Progenitor cell of endocrine pancreas (in vitro differentiated cells): ENCODE measurements at regions not wholly inside any gene's neighbourhood (a gene's known extent, or its start where the extent isn't known, plus 50 kb on each side); places are given as distances from the start of the nearest gene placed in this dataset.

Experiments
- DNase-seq: peaks from one replicate; pipeline ENCODE4 v3.0.0; 2021; ENCODE audit warnings: low spot score; ENCODE audit not compliant: unreplicated experiment
- H3K27ac Mint-ChIP-seq: 2 replicates; pipeline ENCODE4 v1.8.0; 2021; ENCODE audit warnings: mild to moderate bottlenecking, moderate library complexity, mixed read lengths
- H3K27me3 Mint-ChIP-seq: 2 replicates; pipeline ENCODE4 v1.8.0; 2021; ENCODE audit warnings: mixed read lengths
- H3K36me3 Mint-ChIP-seq: 2 replicates; pipeline ENCODE4 v1.8.0; 2022; ENCODE audit warnings: mixed read lengths; ENCODE audit not compliant: insufficient read depth
- H3K4me1 Mint-ChIP-seq: 2 replicates; pipeline ENCODE4 v1.8.0; 2021; ENCODE audit warnings: low read depth, mixed read lengths
- H3K4me3 Mint-ChIP-seq: 2 replicates; pipeline ENCODE4 v1.8.0; 2021; ENCODE audit warnings: low read depth, mild to moderate bottlenecking, moderate library complexity, mixed read lengths
- H3K9me3 Mint-ChIP-seq: 2 replicates; pipeline ENCODE4 v1.8.0; 2021; ENCODE audit warnings: low read depth, mixed read lengths
- TF ChIP-seq, protein P1 (sequence below): fragments of 200-600 bp; sonication (generic); IDR thresholded peaks from one replicate; pipeline ENCODE4 v1.5.0; 2021; ENCODE audit warnings: antibody characterized with exemption, mild to moderate bottlenecking; ENCODE audit not compliant: unreplicated experiment

DNA sequence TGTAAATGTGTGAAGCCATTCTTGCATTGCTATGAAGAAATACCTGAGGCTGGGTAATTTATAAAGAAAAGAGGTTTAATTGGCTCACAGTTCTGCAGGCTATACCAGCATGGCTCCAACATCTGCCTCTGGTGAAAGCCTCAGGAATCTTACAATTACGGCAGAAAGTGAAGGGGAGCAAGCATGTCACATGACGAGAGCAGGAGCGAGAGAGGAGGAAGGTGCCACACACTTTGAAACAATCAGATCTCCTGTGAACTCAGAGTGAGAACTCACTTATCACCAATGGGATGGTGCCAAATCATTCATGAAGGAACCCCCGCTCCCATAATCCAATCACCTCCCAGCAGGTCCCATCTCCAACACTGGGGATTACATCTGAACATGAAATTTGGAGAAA lies 213.6 kb upstream of the TSC22D2 start:
- no peak for DNase-seq
- TF ChIP-seq, protein P1, sequence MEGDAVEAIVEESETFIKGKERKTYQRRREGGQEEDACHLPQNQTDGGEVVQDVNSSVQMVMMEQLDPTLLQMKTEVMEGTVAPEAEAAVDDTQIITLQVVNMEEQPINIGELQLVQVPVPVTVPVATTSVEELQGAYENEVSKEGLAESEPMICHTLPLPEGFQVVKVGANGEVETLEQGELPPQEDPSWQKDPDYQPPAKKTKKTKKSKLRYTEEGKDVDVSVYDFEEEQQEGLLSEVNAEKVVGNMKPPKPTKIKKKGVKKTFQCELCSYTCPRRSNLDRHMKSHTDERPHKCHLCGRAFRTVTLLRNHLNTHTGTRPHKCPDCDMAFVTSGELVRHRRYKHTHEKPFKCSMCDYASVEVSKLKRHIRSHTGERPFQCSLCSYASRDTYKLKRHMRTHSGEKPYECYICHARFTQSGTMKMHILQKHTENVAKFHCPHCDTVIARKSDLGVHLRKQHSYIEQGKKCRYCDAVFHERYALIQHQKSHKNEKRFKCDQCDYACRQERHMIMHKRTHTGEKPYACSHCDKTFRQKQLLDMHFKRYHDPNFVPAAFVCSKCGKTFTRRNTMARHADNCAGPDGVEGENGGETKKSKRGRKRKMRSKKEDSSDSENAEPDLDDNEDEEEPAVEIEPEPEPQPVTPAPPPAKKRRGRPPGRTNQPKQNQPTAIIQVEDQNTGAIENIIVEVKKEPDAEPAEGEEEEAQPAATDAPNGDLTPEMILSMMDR, result no peak
- Mint-ChIP-seq H3K36me3 (no peaks in the 10 kb centered on the region), H3K27ac (no peak overlapping the region), H3K4me1 (peaks cover 3% of the 10 kb centered on the region), H3K9me3 (peaks cover 13% of the 10 kb centered on the region), H3K4me3 (no peak overlapping the region), H3K27me3 (no peaks in the 10 kb centered on the region)

DNA sequence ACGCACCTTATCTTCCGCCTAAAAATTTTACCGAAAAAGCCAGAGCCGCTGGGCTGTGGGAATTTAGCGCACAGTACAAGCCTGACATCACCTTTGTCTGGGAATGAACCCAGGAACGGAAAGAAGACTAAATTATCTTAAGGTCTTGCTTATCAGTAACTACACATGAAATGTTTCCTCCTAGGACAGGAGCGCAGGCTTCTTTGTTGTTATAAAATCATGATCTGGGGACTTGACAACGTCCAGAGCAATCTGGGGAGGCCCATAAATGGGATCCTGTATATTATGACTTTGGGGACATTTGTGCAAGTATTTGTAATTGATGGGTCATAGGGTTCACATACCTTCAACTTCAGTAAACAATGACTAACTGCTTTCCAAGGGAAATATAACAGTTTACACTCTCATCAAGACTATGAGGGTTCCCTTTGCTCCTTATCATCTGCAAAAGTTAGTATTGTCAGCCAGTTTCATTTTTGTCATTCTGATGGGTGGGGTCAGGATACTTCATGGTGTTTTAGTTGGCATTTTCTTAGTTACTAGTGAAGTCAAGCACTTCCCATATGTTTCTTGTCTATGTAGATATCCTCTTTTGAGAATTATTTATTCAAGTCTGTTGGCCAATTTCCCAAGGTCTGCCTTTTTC lies 213.9 kb upstream of the PFN2 start:
- TF ChIP-seq, protein P1, result no peak
- Mint-ChIP-seq H3K36me3 (no peaks in the 10 kb centered on the region), H3K27ac (no peak overlapping the region), H3K27me3 (peaks cover 5% of the 10 kb centered on the region), H3K4me1 (peaks cover 5% of the 10 kb centered on the region), H3K4me3 (no peak overlapping the region), H3K9me3 (peaks cover 17% of the 10 kb centered on the region)
- DNase-seq, result no peak

DNA sequence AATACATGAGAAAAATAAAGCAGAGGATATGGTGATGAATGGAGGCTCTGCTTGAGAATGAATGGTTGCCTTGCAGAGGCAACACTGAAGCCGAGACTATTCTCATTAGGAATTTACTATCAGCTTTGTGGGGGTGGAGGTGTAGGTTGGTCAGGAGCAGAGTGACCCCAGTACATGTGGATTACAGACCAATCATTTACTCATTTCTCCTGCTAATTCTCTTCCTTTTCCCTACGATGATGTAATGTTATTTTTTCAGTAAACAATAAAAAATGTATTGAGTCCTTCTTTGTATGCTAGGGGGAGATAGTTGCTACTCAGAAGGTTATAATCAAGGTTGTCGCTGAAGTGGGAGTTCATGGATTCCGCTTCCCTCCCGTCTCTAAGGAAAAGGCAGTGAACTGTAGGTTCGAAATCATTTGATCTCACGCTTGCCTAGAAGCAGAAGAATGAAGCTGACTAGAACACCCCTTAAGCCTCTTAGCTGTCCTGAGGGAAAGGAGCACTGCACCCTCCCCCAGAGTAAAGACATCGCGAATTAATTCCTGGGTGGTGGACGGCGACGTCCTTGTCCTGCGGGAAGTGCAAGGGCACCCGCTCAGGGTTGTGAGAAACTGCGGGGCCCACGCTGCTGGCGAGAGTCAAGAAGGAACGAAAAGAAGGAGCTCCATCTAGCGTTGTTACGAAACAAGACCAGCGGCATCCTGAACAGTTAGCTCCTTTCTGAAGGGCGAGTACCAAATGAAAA lies 213.2 kb upstream of the PFN2 start:
- H3K27me3 Mint-ChIP-seq, result peaks cover 8% of the 10 kb centered on the region
- H3K4me1 Mint-ChIP-seq, result peaks cover 8% of the 10 kb centered on the region
- H3K9me3 Mint-ChIP-seq, result peaks cover 10% of the 10 kb centered on the region
- no peak overlapping the region for H3K4me3 Mint-ChIP-seq
- peak; percentile 40 for DNase-seq
- TF ChIP-seq, protein P1, result peak; percentile 70
- no peaks in the 10 kb centered on the region for H3K36me3 Mint-ChIP-seq
- no peak overlapping the region for H3K27ac Mint-ChIP-seq

DNA sequence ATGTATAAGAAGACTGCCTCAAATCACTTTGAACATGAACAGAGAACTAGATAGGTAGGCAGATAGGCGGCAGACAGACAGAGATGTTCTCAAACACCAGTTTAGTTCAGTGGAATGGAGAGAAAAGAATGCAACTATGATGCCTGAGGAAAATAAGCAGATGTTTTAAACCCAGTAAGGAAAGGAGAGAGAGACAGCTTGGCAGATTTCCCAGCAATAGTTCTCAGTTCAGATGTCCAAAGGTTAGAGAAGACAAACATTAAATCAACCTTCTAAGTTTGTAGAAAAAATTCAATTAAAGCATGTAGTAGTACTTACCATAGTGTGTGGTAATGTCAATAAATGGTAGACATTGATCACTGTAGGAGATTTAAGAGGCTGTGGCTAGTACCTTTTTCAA lies 209.6 kb upstream of the PFN2 start:
- Mint-ChIP-seq H3K9me3 (no peaks in the 10 kb centered on the region), H3K36me3 (no peaks in the 10 kb centered on the region), H3K27me3 (peaks cover 8% of the 10 kb centered on the region), H3K4me1 (peaks cover 8% of the 10 kb centered on the region), H3K4me3 (no peak overlapping the region), H3K27ac (no peak overlapping the region)
- DNase-seq, result no peak
- TF ChIP-seq, protein P1, result no peak

DNA sequence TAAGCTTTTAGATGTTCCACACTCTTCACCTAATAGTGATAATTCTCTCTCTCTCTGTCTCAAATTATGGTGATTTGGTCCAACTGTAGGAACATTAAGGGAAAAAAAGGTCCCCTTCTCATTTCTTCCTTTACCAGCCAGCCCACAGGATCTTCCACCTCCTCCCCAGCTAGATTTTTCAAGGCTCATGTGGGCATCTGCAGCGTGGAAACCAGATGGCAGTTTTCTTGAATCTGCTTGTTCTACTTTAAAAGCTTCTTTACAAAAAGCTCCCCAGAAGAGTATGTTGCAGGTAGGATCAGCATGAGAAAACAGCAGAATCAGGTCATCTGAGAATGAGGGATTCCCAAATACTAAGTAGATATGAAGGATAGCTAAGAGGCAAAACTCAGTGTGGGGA lies 208.6 kb upstream of the PFN2 start:
- no peak overlapping the region for H3K4me3 Mint-ChIP-seq
- DNase-seq, result no peak
- TF ChIP-seq, protein P1, result no peak
- H3K27me3 Mint-ChIP-seq, result peaks cover 8% of the 10 kb centered on the region
- no peak overlapping the region for H3K27ac Mint-ChIP-seq
- H3K9me3 Mint-ChIP-seq, result no peaks in the 10 kb centered on the region
- H3K4me1 Mint-ChIP-seq, result peaks cover 8% of the 10 kb centered on the region
- no peaks in the 10 kb centered on the region for H3K36me3 Mint-ChIP-seq
